Keratinocyte (primary cell): ENCODE measurements at regions not wholly inside any gene's neighbourhood (a gene's known extent, or its start where the extent isn't known, plus 50 kb on each side); places are given as distances from the start of the nearest gene placed in this dataset.

Experiments
- DNase-seq: peaks from one replicate; pipeline ENCODE4 v3.0.0-alpha.2; 2011; ENCODE audit warnings: low read depth, missing footprints, low spot score
- FAIRE-seq: peaks from 2 replicates; lab custom pipeline; 2011; peaks lifted over from hg19 to GRCh38; lab: Jason Lieb, UNC
- H2AFZ ChIP-seq: 2 replicates; pipeline ENCODE4 v1.6.0; 2012; ENCODE audit warnings: low read length, control low read depth, inconsistent platforms; ENCODE audit not compliant: control insufficient read depth
- H3K27ac ChIP-seq: 2 replicates; pipeline ENCODE4 v1.5.1; 2011; ENCODE audit warnings: low read length; ENCODE audit not compliant: control insufficient read depth, insufficient read depth
- H3K27me3 ChIP-seq: 3 replicates; pipeline ENCODE4 v1.6.0; 2011; ENCODE audit warnings: low read length; ENCODE audit not compliant: control insufficient read depth, insufficient read depth; ENCODE audit errors: extremely low read depth
- H3K36me3 ChIP-seq, 2 experiments: 2 replicates in 1 of 2; 3 replicates in 1 of 2; pipeline ENCODE4 v1.5.1; 2011; ENCODE audit warnings: low read length in 2 of 2, mild to moderate bottlenecking in 1 of 2; ENCODE audit not compliant: control insufficient read depth in 2 of 2, insufficient read depth in 2 of 2; ENCODE audit errors: extremely low read depth in 1 of 2
- H3K4me1 ChIP-seq: 3 replicates; pipeline ENCODE4 v1.5.1; 2011; ENCODE audit warnings: low read length; ENCODE audit not compliant: control insufficient read depth, insufficient read depth; ENCODE audit errors: extremely low read depth
- H3K4me2 ChIP-seq: 3 replicates; pipeline ENCODE4 v1.6.0; 2011; ENCODE audit warnings: low read depth, low read length; ENCODE audit not compliant: control insufficient read depth, insufficient read depth; ENCODE audit errors: extremely low read depth
- H3K4me3 ChIP-seq, 3 experiments: fragments of 200-600 bp in 1 of 3; sonication (generic) in 1 of 3; 2 replicates in 2 of 3; 3 replicates in 1 of 3; pipeline ENCODE4 v1.5.1; 2011 to 2016; ENCODE audit warnings: low read length in 3 of 3, mild to moderate bottlenecking in 3 of 3, control low read depth in 2 of 3, inconsistent platforms in 1 of 3, low read depth in 1 of 3, mixed read lengths in 1 of 3, mixed run types in 1 of 3, moderate library complexity in 1 of 3; ENCODE audit not compliant: control insufficient read depth in 2 of 3, insufficient read depth in 2 of 3; ENCODE audit errors: extremely low read depth in 1 of 3
- H3K79me2 ChIP-seq: 2 replicates; pipeline ENCODE4 v1.6.0; 2012; ENCODE audit warnings: low read length; ENCODE audit not compliant: control insufficient read depth, insufficient read depth
- H3K9ac ChIP-seq: 3 replicates; pipeline ENCODE4 v1.6.0; 2011; ENCODE audit warnings: low read length; ENCODE audit not compliant: control insufficient read depth, insufficient read depth; ENCODE audit errors: extremely low read depth
- H3K9me1 ChIP-seq: 3 replicates; pipeline ENCODE4 v1.6.0; 2011; ENCODE audit warnings: low read length; ENCODE audit not compliant: control insufficient read depth, insufficient read depth; ENCODE audit errors: extremely low read depth
- H3K9me3 ChIP-seq: 2 replicates; pipeline ENCODE4 v1.5.1; 2012; ENCODE audit warnings: low read depth, low read length; ENCODE audit not compliant: control insufficient read depth
- H4K20me1 ChIP-seq: 3 replicates; pipeline ENCODE4 v1.6.0; 2011; ENCODE audit warnings: low read length; ENCODE audit not compliant: control insufficient read depth, insufficient read depth; ENCODE audit errors: extremely low read depth
- EZH2 ChIP-seq: IDR thresholded peaks from one replicate; pipeline ENCODE4 v1.6.1; 2012; ENCODE audit warnings: inconsistent platforms, mild to moderate bottlenecking, low read length, moderate library complexity
- dilution Hi-C: fragments of 300-500 bp; cut with MboI; formaldehyde crosslinking; loops from one replicate; pipeline ENCODE4 v1.7.0; 2020; ENCODE audit warnings: low sequenced_read_pairs; ENCODE audit not compliant: extremely low pct_ligation_motif_present
- TF ChIP-seq, protein P1 (sequence below), 3 experiments: IDR thresholded peaks in 1 of 3; conservative IDR thresholded peaks in 1 of 3; optimal IDR thresholded peaks in 1 of 3; 2 replicates in 2 of 3; 3 replicates in 1 of 3; pipeline versions ENCODE3 to v1.5.1; 2011; ENCODE audit warnings: low read length in 3 of 3, mild to moderate bottlenecking in 3 of 3, moderate library complexity in 2 of 3, control low read depth in 1 of 3, inconsistent platforms in 1 of 3; ENCODE audit not compliant: insufficient read depth in 2 of 3; ENCODE audit errors: extremely low read depth in 1 of 3

DNA sequence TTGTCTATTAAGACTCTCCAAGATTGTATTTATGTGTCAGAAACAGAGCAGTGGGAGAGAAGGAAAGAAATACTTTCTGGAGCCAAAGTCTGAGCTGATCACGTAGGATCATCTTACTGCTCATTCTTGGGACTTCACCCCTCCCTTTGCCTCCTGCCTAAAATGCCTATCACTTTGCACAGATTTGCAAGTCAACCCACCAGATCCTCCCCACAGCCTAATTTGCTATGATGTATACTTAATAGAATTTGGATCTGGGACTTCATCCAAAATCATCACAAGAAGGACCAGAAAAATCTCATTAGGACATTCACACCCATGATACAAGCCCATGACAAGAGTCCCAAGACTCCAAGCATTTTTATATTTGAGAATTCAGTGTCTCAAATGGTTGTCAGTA is 290.2 kb downstream of the FBXW7 start:
- Histone ChIP-seq H3K4me1 (peaks cover 12% of the 10 kb centered on the region), H3K9me1 (no peaks in the 10 kb centered on the region), H3K4me2 (no peak overlapping the region), H3K27me3 (no peaks in the 10 kb centered on the region), H3K9ac (no peak overlapping the region), H3K27ac (no peak overlapping the region), H3K36me3 (no peaks in the 10 kb centered on the region), H3K9me3 (no peaks in the 10 kb centered on the region), H4K20me1 (no peaks in the 10 kb centered on the region), H3K4me3 (no peak overlapping the region), H2AFZ (no peak overlapping the region), H3K79me2 (no peaks in the 10 kb centered on the region)
- TF ChIP-seq EZH2: no peak
- TF ChIP-seq, protein P1, sequence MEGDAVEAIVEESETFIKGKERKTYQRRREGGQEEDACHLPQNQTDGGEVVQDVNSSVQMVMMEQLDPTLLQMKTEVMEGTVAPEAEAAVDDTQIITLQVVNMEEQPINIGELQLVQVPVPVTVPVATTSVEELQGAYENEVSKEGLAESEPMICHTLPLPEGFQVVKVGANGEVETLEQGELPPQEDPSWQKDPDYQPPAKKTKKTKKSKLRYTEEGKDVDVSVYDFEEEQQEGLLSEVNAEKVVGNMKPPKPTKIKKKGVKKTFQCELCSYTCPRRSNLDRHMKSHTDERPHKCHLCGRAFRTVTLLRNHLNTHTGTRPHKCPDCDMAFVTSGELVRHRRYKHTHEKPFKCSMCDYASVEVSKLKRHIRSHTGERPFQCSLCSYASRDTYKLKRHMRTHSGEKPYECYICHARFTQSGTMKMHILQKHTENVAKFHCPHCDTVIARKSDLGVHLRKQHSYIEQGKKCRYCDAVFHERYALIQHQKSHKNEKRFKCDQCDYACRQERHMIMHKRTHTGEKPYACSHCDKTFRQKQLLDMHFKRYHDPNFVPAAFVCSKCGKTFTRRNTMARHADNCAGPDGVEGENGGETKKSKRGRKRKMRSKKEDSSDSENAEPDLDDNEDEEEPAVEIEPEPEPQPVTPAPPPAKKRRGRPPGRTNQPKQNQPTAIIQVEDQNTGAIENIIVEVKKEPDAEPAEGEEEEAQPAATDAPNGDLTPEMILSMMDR (optimal IDR thresholded peaks at IDR 0.05 in 1 of 3, IDR thresholded peaks at IDR 0.05 in 1 of 3, conservative IDR thresholded peaks at IDR 0.05 in 1 of 3; ENCODE audit: extremely low read depth in 1 of 3, insufficient read depth in 2 of 3, low read length in 3 of 3): no peak
- DNase-seq: no peak
- dilution Hi-C loops: no loop called here
- FAIRE-seq: no peak

DNA sequence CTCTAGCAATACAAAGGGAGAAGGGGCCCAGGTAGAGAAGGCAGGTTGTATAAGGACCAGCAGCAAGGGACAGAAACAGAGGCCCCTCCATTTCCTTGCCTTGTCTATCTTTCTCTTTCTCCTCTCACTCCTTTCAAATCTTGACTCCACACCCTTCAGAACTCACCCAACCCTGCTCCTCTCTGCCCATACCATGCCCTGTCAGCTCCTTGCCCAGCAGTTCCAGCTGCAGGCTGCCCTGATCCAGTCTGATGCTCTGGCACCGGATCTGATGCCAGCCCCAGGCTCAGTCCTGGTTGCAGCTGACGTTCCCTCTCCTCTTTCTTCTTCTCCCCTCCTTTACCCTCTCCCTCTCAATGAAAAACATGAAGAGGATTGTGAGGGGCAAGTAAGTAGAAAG is 291.2 kb downstream of the FBXW7 start:
- no peak overlapping the region for H3K9ac ChIP-seq
- no peaks in the 10 kb centered on the region for H3K9me3 ChIP-seq
- TF ChIP-seq, protein P1 (optimal IDR thresholded peaks at IDR 0.05 in 1 of 3, IDR thresholded peaks at IDR 0.05 in 1 of 3, conservative IDR thresholded peaks at IDR 0.05 in 1 of 3; ENCODE audit: extremely low read depth in 1 of 3, insufficient read depth in 2 of 3, low read length in 3 of 3): no peak
- TF ChIP-seq EZH2: no peak
- H3K27ac ChIP-seq: no peak overlapping the region
- dilution Hi-C loops: no loop called here
- FAIRE-seq (no peak), DNase-seq (no peak)
- no peaks in the 10 kb centered on the region for H3K9me1 ChIP-seq
- H3K27me3 ChIP-seq: no peaks in the 10 kb centered on the region
- H4K20me1 ChIP-seq: no peaks in the 10 kb centered on the region
- no peak overlapping the region for H3K4me3 ChIP-seq
- no peak overlapping the region for H2AFZ ChIP-seq
- H3K4me2 ChIP-seq: no peak overlapping the region
- no peaks in the 10 kb centered on the region for H3K36me3 ChIP-seq
- H3K4me1 ChIP-seq: peaks cover 12% of the 10 kb centered on the region
- no peaks in the 10 kb centered on the region for H3K79me2 ChIP-seq
